Esophagus muscularis mucosa (tissue), 4 donors: ENCODE measurements at regions not wholly inside any gene's neighbourhood (a gene's known extent, or its start where the extent isn't known, plus 50 kb on each side); places are given as distances from the start of the nearest gene placed in this dataset.

ENCODE experiments used
- DNase-seq: peaks from one replicate; pipeline ENCODE4 v3.0.0-alpha.2; 2017; ENCODE audit errors: extremely low spot score
- H3K27ac ChIP-seq, 4 donors: fragments of 200-600 bp; sonication (generic); replicated peaks in 1 of 4; 1 replicate in 3 of 4; 2 replicates in 1 of 4; pipeline ENCODE4 v1.5.1; 2016 to 2019; ENCODE audit warnings: mild to moderate bottlenecking in 1 of 4
- H3K27me3 ChIP-seq, 4 donors: fragments of 200-600 bp; sonication (generic); one replicate each; pipeline versions ENCODE4 v1.5.1 to v1.6.0; 2016 to 2019
- H3K36me3 ChIP-seq, 4 donors: fragments of 200-600 bp; sonication (generic); one replicate each; pipeline ENCODE4 v1.5.1; 2016 to 2019
- H3K4me1 ChIP-seq, 4 donors: fragments of 200-600 bp; sonication (generic); one replicate each; pipeline ENCODE4 v1.5.1; 2016 to 2019
- H3K4me3 ChIP-seq, 4 donors: fragments of 200-600 bp; sonication (generic); 1 replicate in 2 of 4; 2 replicates in 2 of 4; pipeline ENCODE4 v1.5.1; 2016 to 2019; ENCODE audit warnings: mild to moderate bottlenecking in 4 of 4, moderate library complexity in 1 of 4
- H3K9me3 ChIP-seq, 4 donors: fragments of 200-600 bp; sonication (generic); 1 replicate in 3 of 4; 2 replicates in 1 of 4; pipeline ENCODE4 v1.5.1; 2016 to 2019
- EP300 ChIP-seq: sonication (generic); formaldehyde crosslinking; IDR thresholded peaks from one replicate; pipeline ENCODE4 v1.6.1; 2017; ENCODE audit warnings: antibody characterized with exemption
- POLR2A ChIP-seq: fragments of 450-650 bp; IDR thresholded peaks from one replicate; pipeline ENCODE4 v1.6.1; 2017; ENCODE audit warnings: antibody characterized with exemption, moderate library complexity, mild to moderate bottlenecking, low read depth
- POLR2AphosphoS5 ChIP-seq, 2 donors: sonication (generic); formaldehyde crosslinking; IDR thresholded peaks; one replicate each; pipeline ENCODE4 v1.6.1; 2017; ENCODE audit warnings: antibody characterized with exemption in 2 of 2
- WGBS: methylation state at CpG from one replicate; pipeline ENCODE4 v1.1.5; 2018; 5-methylcytosine and 5-hydroxymethylcytosine counted together
- intact Hi-C: fragments of 100-400 bp; cut with DNase I; formaldehyde crosslinking; loops from one replicate; pipeline ENCODE4 v1.15.1; 2023
- TF ChIP-seq, protein P1 (sequence below), 3 experiments: fragments of 200-600 bp in 2 of 3; fragments of 450-650 bp in 1 of 3; sonication (generic) in 2 of 3; IDR thresholded peaks; one replicate each; pipeline ENCODE4 v1.5.1; 2017 to 2019; ENCODE audit warnings: antibody characterized with exemption in 3 of 3, mild to moderate bottlenecking in 2 of 3, moderate library complexity in 1 of 3

DNA sequence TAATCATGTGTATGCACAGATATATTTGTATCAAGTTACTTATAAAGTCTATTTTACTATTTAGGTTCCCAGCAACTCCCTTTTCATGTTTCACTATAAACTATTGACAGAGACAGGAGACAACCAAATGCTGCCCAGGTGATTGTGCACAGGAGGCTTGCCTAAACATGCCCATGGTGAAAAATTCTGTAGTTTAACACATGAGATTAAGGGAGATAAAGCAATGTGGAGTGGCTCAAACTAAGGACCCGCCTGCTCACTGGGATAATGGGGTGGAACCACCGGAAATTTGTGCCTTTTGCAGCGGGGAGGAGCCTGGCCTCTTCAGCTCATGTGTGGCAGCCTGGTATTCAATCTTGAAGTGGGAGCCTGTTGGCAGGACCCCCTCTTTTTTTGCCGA lies 459.5 kb upstream of the CNTN5 start:
- 76% methylated on average over 4 of the region's 4 CpGs for WGBS
- Histone ChIP-seq H3K27ac (no peak overlapping the region), H3K36me3 (no peaks in the 10 kb centered on the region), H3K4me3 (no peak overlapping the region), H3K9me3 (no peaks in the 10 kb centered on the region), H3K27me3 (no peaks in the 10 kb centered on the region), H3K4me1 (no peaks in the 10 kb centered on the region)
- TF ChIP-seq POLR2AphosphoS5 (IDR thresholded peaks at IDR 0.05) = no peak
- TF ChIP-seq, protein P1, sequence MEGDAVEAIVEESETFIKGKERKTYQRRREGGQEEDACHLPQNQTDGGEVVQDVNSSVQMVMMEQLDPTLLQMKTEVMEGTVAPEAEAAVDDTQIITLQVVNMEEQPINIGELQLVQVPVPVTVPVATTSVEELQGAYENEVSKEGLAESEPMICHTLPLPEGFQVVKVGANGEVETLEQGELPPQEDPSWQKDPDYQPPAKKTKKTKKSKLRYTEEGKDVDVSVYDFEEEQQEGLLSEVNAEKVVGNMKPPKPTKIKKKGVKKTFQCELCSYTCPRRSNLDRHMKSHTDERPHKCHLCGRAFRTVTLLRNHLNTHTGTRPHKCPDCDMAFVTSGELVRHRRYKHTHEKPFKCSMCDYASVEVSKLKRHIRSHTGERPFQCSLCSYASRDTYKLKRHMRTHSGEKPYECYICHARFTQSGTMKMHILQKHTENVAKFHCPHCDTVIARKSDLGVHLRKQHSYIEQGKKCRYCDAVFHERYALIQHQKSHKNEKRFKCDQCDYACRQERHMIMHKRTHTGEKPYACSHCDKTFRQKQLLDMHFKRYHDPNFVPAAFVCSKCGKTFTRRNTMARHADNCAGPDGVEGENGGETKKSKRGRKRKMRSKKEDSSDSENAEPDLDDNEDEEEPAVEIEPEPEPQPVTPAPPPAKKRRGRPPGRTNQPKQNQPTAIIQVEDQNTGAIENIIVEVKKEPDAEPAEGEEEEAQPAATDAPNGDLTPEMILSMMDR (IDR thresholded peaks at IDR 0.05) = no peak
- no peak for TF ChIP-seq POLR2A
- TF ChIP-seq EP300 = no peak
- DNase-seq = no peak
- intact Hi-C loops = no loop called here

- H3K9me3 ChIP-seq = no peaks in the 10 kb centered on the region
- TF ChIP-seq EP300 = no peak
- TF ChIP-seq POLR2A = no peak
- TF ChIP-seq, protein P1 (IDR thresholded peaks at IDR 0.05) = no peak
- no peak for TF ChIP-seq POLR2AphosphoS5 (IDR thresholded peaks at IDR 0.05)
- intact Hi-C loops = no loop called here
- H3K4me3 ChIP-seq = no peak overlapping the region
- no peak overlapping the region for H3K27ac ChIP-seq
- H3K4me1 ChIP-seq = no peaks in the 10 kb centered on the region
- DNase-seq = no peak
- H3K36me3 ChIP-seq = no peaks in the 10 kb centered on the region
- H3K27me3 ChIP-seq = no peaks in the 10 kb centered on the region
These were observed 458.8 kb upstream of the CNTN5 start for GRCh38 chr11:98561877-98562395.

DNA sequence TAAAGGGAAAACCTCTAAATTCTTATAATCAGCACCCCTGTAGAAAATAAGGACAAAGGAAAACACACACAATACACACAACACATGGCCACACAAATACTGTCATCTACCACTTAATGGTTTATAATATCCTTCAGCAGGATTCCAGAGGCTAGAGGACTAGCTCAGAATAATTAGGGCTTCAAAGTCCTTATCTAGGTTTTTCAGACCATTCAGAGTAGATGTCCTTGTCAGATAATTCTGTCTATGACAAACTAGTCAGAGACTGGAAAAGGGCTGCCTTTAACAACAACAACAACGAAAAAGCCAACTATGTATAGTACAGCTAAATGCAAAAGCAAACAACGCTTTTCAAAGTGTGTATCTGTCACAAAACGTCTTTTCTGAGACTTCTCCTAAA lies 456.5 kb upstream of the CNTN5 start:
- no peaks in the 10 kb centered on the region for H3K4me1 ChIP-seq
- TF ChIP-seq, protein P1 (IDR thresholded peaks at IDR 0.05) = no peak
- TF ChIP-seq EP300 (no peak), POLR2AphosphoS5 (IDR thresholded peaks at IDR 0.05) (no peak), POLR2A (no peak)
- H3K4me3 ChIP-seq = no peak overlapping the region
- intact Hi-C loops = no loop called here
- H3K36me3 ChIP-seq = no peaks in the 10 kb centered on the region
- WGBS = 69% methylated on average over 3 of the region's 3 CpGs
- DNase-seq = no peak
- H3K9me3 ChIP-seq = no peaks in the 10 kb centered on the region
- no peak overlapping the region for H3K27ac ChIP-seq
- H3K27me3 ChIP-seq = no peaks in the 10 kb centered on the region

GRCh38 chr11:98564881-98565280 lies 455.9 kb upstream of the CNTN5 start:
- Histone ChIP-seq H3K36me3 (no peaks in the 10 kb centered on the region), H3K27ac (no peak overlapping the region), H3K4me1 (no peaks in the 10 kb centered on the region), H3K27me3 (no peaks in the 10 kb centered on the region), H3K9me3 (no peaks in the 10 kb centered on the region), H3K4me3 (no peak overlapping the region)
- WGBS = 83% methylated on average over 4 of the region's 4 CpGs
- DNase-seq = no peak
- TF ChIP-seq POLR2A (no peak), POLR2AphosphoS5 (IDR thresholded peaks at IDR 0.05) (no peak), EP300 (no peak)
- TF ChIP-seq, protein P1 (IDR thresholded peaks at IDR 0.05) = no peak
- intact Hi-C loops = no loop called here

GRCh38 chr11:98565311-98565710 lies 455.4 kb upstream of the CNTN5 start:
- Histone ChIP-seq H3K36me3 (no peaks in the 10 kb centered on the region), H3K27ac (no peak overlapping the region), H3K9me3 (no peaks in the 10 kb centered on the region), H3K4me3 (no peak overlapping the region), H3K4me1 (no peaks in the 10 kb centered on the region), H3K27me3 (no peaks in the 10 kb centered on the region)
- no peak for DNase-seq
- WGBS = 79% methylated on average over 5 of the region's 5 CpGs
- TF ChIP-seq POLR2A = no peak
- no peak for TF ChIP-seq EP300
- TF ChIP-seq, protein P1 (IDR thresholded peaks at IDR 0.05) = no peak
- TF ChIP-seq POLR2AphosphoS5 (IDR thresholded peaks at IDR 0.05) = no peak
- intact Hi-C loops = no loop called here
